ENCODE measurements at regions not wholly inside any gene's neighbourhood (a gene's known extent, or its start where the extent isn't known, plus 50 kb on each side); places are given as distances from the start of the nearest gene placed in this dataset.

GRCh38 chr2:129729646-129730045, 249.8 kb upstream of the RAB6C start:
- H3K36me3 ChIP-seq (ENCODE audit: control insufficient read depth in 2 of 2, extremely low read depth in 1 of 2, insufficient read depth in 2 of 2, low read length in 2 of 2) = no peaks in the 10 kb centered on the region
- H3K9ac ChIP-seq (replicated peaks; ENCODE audit: extremely low read depth, insufficient read depth, low read length) = no peak overlapping the region
- H3K4me3 ChIP-seq (replicated peaks in 1 of 3; ENCODE audit: insufficient read depth in 1 of 3, low read depth in 1 of 3, low read length in 3 of 3) = no peak overlapping the region
- ChIA-PET CTCF (no interaction called here), POLR2A (no interaction called here)
- intact Hi-C loops (cut with micrococcal nuclease) (no loop called here), dilution Hi-C loops (cut with MboI; ENCODE audit: extremely low pct_ligation_motif_present, low sequenced_read_pairs) (no loop called here)
- no peaks in the 10 kb centered on the region for H3K79me2 ChIP-seq (ENCODE audit: control insufficient read depth, insufficient read depth, low read length)
- no peak for TF ChIP-seq JUN (IDR thresholded peaks at IDR 0.05; ENCODE audit: borderline replicate concordance, insufficient read depth, insufficient read length, low read depth)
- no peaks in the 10 kb centered on the region for H4K20me1 ChIP-seq (replicated peaks; ENCODE audit: control insufficient read depth, extremely low read depth, insufficient read depth, low read length)
- H2AFZ ChIP-seq (ENCODE audit: low read depth, low read length) = no peak overlapping the region
- peaks cover 2% of the 10 kb centered on the region for H3K9me3 ChIP-seq (replicated peaks; ENCODE audit: control insufficient read depth, insufficient read depth, low read length)
- no peak for FAIRE-seq
- no peak overlapping the region for H3K27ac ChIP-seq (ENCODE audit: insufficient read depth, low read depth, low read length)
- H3K4me2 ChIP-seq (ENCODE audit: insufficient read depth, low read length) = no peak overlapping the region
- no peaks in the 10 kb centered on the region for H3K9me1 ChIP-seq (replicated peaks; ENCODE audit: control insufficient read depth, extremely low read depth, insufficient read depth, low read length)
- DNase-seq (ENCODE audit: low read depth, low spot score) = no peak
- no peaks in the 10 kb centered on the region for H3K4me1 ChIP-seq (ENCODE audit: control insufficient read depth, extremely low read depth, insufficient read depth, low read length)
- BruUV-seq (replicated peaks) = no TSS peak
- no peaks in the 10 kb centered on the region for H3K27me3 ChIP-seq (ENCODE audit: control insufficient read depth in 2 of 2, insufficient read depth in 2 of 2, low read length in 2 of 2)

- no TSS peak for BruUV-seq (replicated peaks)
These were observed 248.5 kb upstream of the RAB6C start for GRCh38 chr2:129730979-129731378.

More at GRCh38 chr2:129730979-129731378, 248.5 kb upstream of the RAB6C start:
- Histone ChIP-seq H4K20me1 (replicated peaks; ENCODE audit: control insufficient read depth, extremely low read depth, insufficient read depth, low read length) (no peaks in the 10 kb centered on the region), H3K79me2 (ENCODE audit: control insufficient read depth, insufficient read depth, low read length) (no peaks in the 10 kb centered on the region), H3K27ac (ENCODE audit: insufficient read depth, low read depth, low read length) (no peak overlapping the region), H3K27me3 (ENCODE audit: control insufficient read depth in 2 of 2, insufficient read depth in 2 of 2, low read length in 2 of 2) (no peaks in the 10 kb centered on the region), H3K9me3 (replicated peaks; ENCODE audit: control insufficient read depth, insufficient read depth, low read length) (peaks cover 4% of the 10 kb centered on the region), H3K4me3 (replicated peaks in 1 of 3; ENCODE audit: insufficient read depth in 1 of 3, low read depth in 1 of 3, low read length in 3 of 3) (no peak overlapping the region), H3K4me2 (ENCODE audit: insufficient read depth, low read length) (no peak overlapping the region), H3K9me1 (replicated peaks; ENCODE audit: control insufficient read depth, extremely low read depth, insufficient read depth, low read length) (no peaks in the 10 kb centered on the region), H2AFZ (ENCODE audit: low read depth, low read length) (no peak overlapping the region), H3K36me3 (ENCODE audit: control insufficient read depth in 2 of 2, extremely low read depth in 1 of 2, insufficient read depth in 2 of 2, low read length in 2 of 2) (no peaks in the 10 kb centered on the region), H3K4me1 (ENCODE audit: control insufficient read depth, extremely low read depth, insufficient read depth, low read length) (no peaks in the 10 kb centered on the region), H3K9ac (replicated peaks; ENCODE audit: extremely low read depth, insufficient read depth, low read length) (no peak overlapping the region)
- intact Hi-C loops (cut with micrococcal nuclease) = no loop called here
- CTCF ChIA-PET = no interaction called here
- POLR2A ChIA-PET = no interaction called here
- FAIRE-seq (no peak), DNase-seq (ENCODE audit: low read depth, low spot score) (no peak)
- dilution Hi-C loops (cut with MboI; ENCODE audit: extremely low pct_ligation_motif_present, low sequenced_read_pairs) = no loop called here
- TF ChIP-seq CTCF (IDR thresholded peaks at IDR 0.05; ENCODE audit: extremely low read depth in 1 of 2, insufficient read depth in 1 of 2, low read depth in 1 of 2, low read length in 2 of 2) (no peak), MAX (IDR thresholded peaks at IDR 0.05; ENCODE audit: insufficient read depth, insufficient read length) (no peak), EZH2 (IDR thresholded peaks at IDR 0.05; ENCODE audit: borderline replicate concordance, low read depth, low read length, severe bottlenecking) (no peak), POLR2AphosphoS5 (IDR thresholded peaks at IDR 0.05; ENCODE audit: insufficient read depth, low read depth, low read length) (no peak)
